Neuronal stem cell (in vitro differentiated cells): ENCODE measurements at regions not wholly inside any gene's neighbourhood (a gene's known extent, or its start where the extent isn't known, plus 50 kb on each side); places are given as distances from the start of the nearest gene placed in this dataset.

Experiments used
- DNase-seq: peaks from one replicate; pipeline ENCODE4 v3.0.0-alpha.2; 2013; ENCODE audit warnings: low spot score
- H2AFZ ChIP-seq: one replicate; pipeline ENCODE4 v1.6.1; 2013; ENCODE audit warnings: mild to moderate bottlenecking, low read length, inconsistent platforms
- H2AK5ac ChIP-seq: 2 replicates; pipeline ENCODE4 v1.6.1; 2013; ENCODE audit warnings: low read depth, mild to moderate bottlenecking, inconsistent platforms, low read length, moderate library complexity, mixed read lengths
- H2BK120ac ChIP-seq: 2 replicates; pipeline ENCODE4 v1.6.1; 2013; ENCODE audit warnings: low read depth, mild to moderate bottlenecking, inconsistent platforms, low read length, moderate library complexity, mixed read lengths
- H2BK12ac ChIP-seq: one replicate; pipeline ENCODE4 v1.6.1; 2013; ENCODE audit warnings: low read length, inconsistent platforms
- H2BK15ac ChIP-seq: 2 replicates; pipeline ENCODE4 v1.6.1; 2013; ENCODE audit warnings: mild to moderate bottlenecking, low read length, inconsistent platforms, mixed read lengths
- H2BK5ac ChIP-seq: one replicate; pipeline ENCODE4 v1.6.1; 2013; ENCODE audit warnings: inconsistent platforms, mild to moderate bottlenecking, low read length, moderate library complexity
- H3K14ac ChIP-seq: one replicate; pipeline ENCODE4 v1.6.1; 2013; ENCODE audit warnings: low read length, inconsistent platforms
- H3K18ac ChIP-seq: 2 replicates; pipeline ENCODE4 v1.6.1; 2013; ENCODE audit warnings: low read length, inconsistent platforms
- H3K23ac ChIP-seq: 2 replicates; pipeline ENCODE4 v1.6.1; 2013; ENCODE audit warnings: low read depth, mild to moderate bottlenecking, mixed read lengths, low read length, inconsistent platforms; ENCODE audit not compliant: poor library complexity
- H3K27ac ChIP-seq: replicated peaks from 3 replicates; pipeline ENCODE4 v1.5.1; 2013; ENCODE audit warnings: low read length, inconsistent platforms
- H3K27me3 ChIP-seq, 3 experiments: 2 replicates each; pipeline ENCODE4 v1.6.1; 2013; ENCODE audit warnings: low read length in 3 of 3, mild to moderate bottlenecking in 2 of 3, inconsistent platforms in 1 of 3, low read depth in 1 of 3, mixed read lengths in 1 of 3, moderate library complexity in 1 of 3; ENCODE audit not compliant: control insufficient read depth in 3 of 3, insufficient read depth in 3 of 3
- H3K36me3 ChIP-seq, 2 donors: replicated peaks in 1 of 2; 2 replicates each; pipeline ENCODE4 v1.6.1; 2013; ENCODE audit warnings: low read length in 2 of 2; ENCODE audit not compliant: control insufficient read depth in 2 of 2, insufficient read depth in 2 of 2
- H3K4ac ChIP-seq: 2 replicates; pipeline ENCODE4 v1.6.1; 2013; ENCODE audit warnings: inconsistent platforms, mild to moderate bottlenecking, low read length, moderate library complexity
- H3K4me1 ChIP-seq, 2 donors: 1 replicate in 1 of 2; 2 replicates in 1 of 2; pipeline ENCODE4 v1.6.1; 2013; ENCODE audit warnings: low read length in 2 of 2, low read depth in 1 of 2; ENCODE audit not compliant: control insufficient read depth in 2 of 2, insufficient read depth in 1 of 2
- H3K4me2 ChIP-seq: one replicate; pipeline ENCODE4 v1.6.1; 2013; ENCODE audit warnings: mild to moderate bottlenecking, low read length, inconsistent platforms; ENCODE audit not compliant: insufficient read depth, poor library complexity, severe bottlenecking
- H3K4me3 ChIP-seq, 2 donors: 2 replicates each; pipeline ENCODE4 v1.5.1; 2013; ENCODE audit warnings: low read length in 2 of 2, mild to moderate bottlenecking in 2 of 2, inconsistent platforms in 1 of 2, moderate library complexity in 1 of 2
- H3K79me1 ChIP-seq: one replicate; pipeline ENCODE4 v1.6.1; 2013; ENCODE audit warnings: low read depth, mild to moderate bottlenecking, inconsistent platforms, low read length, moderate library complexity
- H3K9ac ChIP-seq: one replicate; pipeline ENCODE4 v1.6.1; 2013; ENCODE audit warnings: mild to moderate bottlenecking, low read depth, low read length, inconsistent platforms; ENCODE audit not compliant: poor library complexity
- H3K9me3 ChIP-seq, 2 donors: replicated peaks in 1 of 2; 2 replicates each; pipeline versions ENCODE3 to v1.6.1; 2013; ENCODE audit warnings: low read length in 2 of 2, mild to moderate bottlenecking in 2 of 2, inconsistent platforms in 1 of 2, low read depth in 1 of 2, mixed read lengths in 1 of 2, moderate library complexity in 1 of 2; ENCODE audit not compliant: control insufficient read depth in 2 of 2, insufficient read depth in 1 of 2
- H4K8ac ChIP-seq: one replicate; pipeline ENCODE4 v1.6.1; 2013; ENCODE audit warnings: low read depth, mild to moderate bottlenecking, inconsistent platforms, low read length, moderate library complexity
- H4K91ac ChIP-seq: one replicate; pipeline ENCODE4 v1.6.1; 2013; ENCODE audit warnings: low read length, low read depth, mild to moderate bottlenecking, inconsistent platforms; ENCODE audit not compliant: poor library complexity
- WGBS, 2 donors: extraction: QIAGEN DNeasy Blood & Tissue Kit; methylation state at CpG; one replicate each; pipeline ENCODE4 v1.1.7; 2013; ENCODE audit warnings: missing lambda C conversion rate in 2 of 2, mixed read lengths in 1 of 2; ENCODE audit not compliant: insufficient read length in 2 of 2, insufficient replicate concordance in 1 of 2; ENCODE audit errors: extremely low coverage in 2 of 2; 5-methylcytosine and 5-hydroxymethylcytosine counted together

GRCh38 chr5:1663186-1663585 lies 136.5 kb downstream of the MRPL36 start:
- Histone ChIP-seq H3K79me1 (no peaks in the 10 kb centered on the region), H2BK5ac (no peak overlapping the region), H3K9ac (peak overlapping the region; percentile 44), H3K23ac (no peak overlapping the region), H2BK15ac (no peak overlapping the region), H2BK120ac (no peak overlapping the region), H2BK12ac (peak overlapping the region; percentile 58), H3K4me3 (no peak overlapping the region), H3K4ac (peak overlapping the region; percentile 37), H4K91ac (no peak overlapping the region), H3K14ac (no peak overlapping the region), H2AK5ac (peak overlapping the region; percentile 56), H3K27ac (no peak overlapping the region), H3K4me2 (no peak overlapping the region), H4K8ac (no peak overlapping the region), H3K18ac (peak overlapping the region; percentile 64), H3K4me1 (peaks cover 0 to 11% of the 10 kb centered on the region in 2 donors), H3K9me3 (peaks cover 0 to 6% of the 10 kb centered on the region in 2 donors), H3K27me3 (peaks cover under 1 to 49% (median 22%) of the 10 kb centered on the region in 3 experiments), H3K36me3 (no peaks in the 10 kb centered on the region), H2AFZ (no peak overlapping the region)
- no CpG with 5 or more reads among the region's 13 CpGs for WGBS, 2 donors
- no peak for DNase-seq

GRCh38 chr5:1662559-1663085 lies 137.0 kb downstream of the MRPL36 start:
- Histone ChIP-seq H3K4me2 (no peak overlapping the region), H2BK15ac (no peak overlapping the region), H3K9me3 (peaks cover 0 to 6% of the 10 kb centered on the region in 2 donors), H3K79me1 (no peaks in the 10 kb centered on the region), H2AK5ac (peak overlapping the region; percentile 76), H2AFZ (no peak overlapping the region), H2BK120ac (no peak overlapping the region), H3K4me1 (peaks cover 0 to 8% of the 10 kb centered on the region in 2 donors), H3K27me3 (peaks cover 0 to 49% (median 16%) of the 10 kb centered on the region in 3 experiments), H3K18ac (peak overlapping the region; percentile 71), H3K14ac (peak overlapping the region; percentile 98), H3K36me3 (no peaks in the 10 kb centered on the region), H3K9ac (peak overlapping the region; percentile 77), H3K4me3 (no peak overlapping the region), H2BK12ac (no peak overlapping the region), H2BK5ac (no peak overlapping the region), H3K4ac (peak overlapping the region; percentile 76), H3K23ac (peak overlapping the region; percentile 89), H4K8ac (peak overlapping the region; percentile 82), H4K91ac (peak overlapping the region; percentile 97), H3K27ac (no peak overlapping the region)
- WGBS, 2 donors = no CpG with 5 or more reads among the region's 20 CpGs
- DNase-seq = no peak

GRCh38 chr5:1661831-1662558 lies 137.6 kb downstream of the MRPL36 start:
- peaks cover 0 to 53% (median 15%) of the 10 kb centered on the region in 3 experiments for H3K27me3 ChIP-seq
- no peak overlapping the region for H3K14ac ChIP-seq
- H2BK5ac ChIP-seq = peak overlapping the region; percentile 62
- no peak overlapping the region for H2BK12ac ChIP-seq
- H3K4me1 ChIP-seq = peaks cover 0 to 8% of the 10 kb centered on the region in 2 donors
- H3K9ac ChIP-seq = peak overlapping the region; percentile 44
- H4K8ac ChIP-seq = no peak overlapping the region
- peak overlapping the region; percentile 89 for H3K23ac ChIP-seq
- DNase-seq = no peak
- peak overlapping the region; percentile 13 for H3K18ac ChIP-seq
- peak overlapping the region; percentile 66 for H3K4ac ChIP-seq
- H3K4me2 ChIP-seq = no peak overlapping the region
- no peaks in the 10 kb centered on the region for H3K36me3 ChIP-seq
- H2AFZ ChIP-seq = no peak overlapping the region
- peaks cover 0 to 6% of the 10 kb centered on the region in 2 donors for H3K9me3 ChIP-seq
- H3K79me1 ChIP-seq = no peaks in the 10 kb centered on the region
- H2BK15ac ChIP-seq = no peak overlapping the region
- H2AK5ac ChIP-seq = no peak overlapping the region
- H4K91ac ChIP-seq = no peak overlapping the region
- no CpG with 5 or more reads among the region's 23 CpGs for WGBS, 2 donors
- no peak overlapping the region for H2BK120ac ChIP-seq
- no peak overlapping the region for H3K27ac ChIP-seq
- no peak overlapping the region for H3K4me3 ChIP-seq

GRCh38 chr5:1661311-1661710 lies 137.6 kb upstream of the LPCAT1 start:
- no peak overlapping the region for H3K18ac ChIP-seq
- no peak overlapping the region for H3K14ac ChIP-seq
- H2AFZ ChIP-seq = no peak overlapping the region
- H3K27ac ChIP-seq = no peak overlapping the region
- H2BK120ac ChIP-seq = no peak overlapping the region
- no peak overlapping the region for H3K4me2 ChIP-seq
- WGBS, 2 donors = no CpG with 5 or more reads among the region's 13 CpGs
- peaks cover 0 to 59% (median 12%) of the 10 kb centered on the region in 3 experiments for H3K27me3 ChIP-seq
- no peak overlapping the region for H3K23ac ChIP-seq
- no peak overlapping the region for H3K4me3 ChIP-seq
- no peaks in the 10 kb centered on the region for H3K36me3 ChIP-seq
- no peak overlapping the region for H3K4ac ChIP-seq
- no peak for DNase-seq
- no peak overlapping the region for H2BK15ac ChIP-seq
- H2AK5ac ChIP-seq = no peak overlapping the region
- H3K9ac ChIP-seq = peak overlapping the region; percentile 30
- H4K91ac ChIP-seq = no peak overlapping the region
- H3K4me1 ChIP-seq = peaks cover 0 to 5% of the 10 kb centered on the region in 2 donors
- peaks cover 0 to 6% of the 10 kb centered on the region in 2 donors for H3K9me3 ChIP-seq
- no peak overlapping the region for H4K8ac ChIP-seq
- peak overlapping the region; percentile 46 for H2BK12ac ChIP-seq
- no peaks in the 10 kb centered on the region for H3K79me1 ChIP-seq
- H2BK5ac ChIP-seq = peak overlapping the region; percentile 24
